GM18951 (cell line): ENCODE measurements at regions not wholly inside any gene's neighbourhood (a gene's known extent, or its start where the extent isn't known, plus 50 kb on each side); places are given as distances from the start of the nearest gene placed in this dataset.
"Not testable (repeated sequence)": the region's sequence is repeated elsewhere in the genome, so short reads cannot be mapped to it uniquely, and the experiment has no call there.

Experiments used
- POLR2A ChIP-seq: IDR thresholded peaks from 4 replicates; pipeline ENCODE4 v1.6.1; 2011; ENCODE audit warnings: mild to moderate bottlenecking; ENCODE audit not compliant: insufficient read length, insufficient read depth; ENCODE audit errors: extremely low read depth
- in situ Hi-C: fragments of 300-500 bp; cut with MboI; formaldehyde crosslinking; loops from one replicate; pipeline ENCODE4 v1.12.0; 2022; ENCODE audit warnings: low sequenced_read_pairs, mixed read lengths, inconsistent platforms; ENCODE audit not compliant: unreplicated experiment

DNA sequence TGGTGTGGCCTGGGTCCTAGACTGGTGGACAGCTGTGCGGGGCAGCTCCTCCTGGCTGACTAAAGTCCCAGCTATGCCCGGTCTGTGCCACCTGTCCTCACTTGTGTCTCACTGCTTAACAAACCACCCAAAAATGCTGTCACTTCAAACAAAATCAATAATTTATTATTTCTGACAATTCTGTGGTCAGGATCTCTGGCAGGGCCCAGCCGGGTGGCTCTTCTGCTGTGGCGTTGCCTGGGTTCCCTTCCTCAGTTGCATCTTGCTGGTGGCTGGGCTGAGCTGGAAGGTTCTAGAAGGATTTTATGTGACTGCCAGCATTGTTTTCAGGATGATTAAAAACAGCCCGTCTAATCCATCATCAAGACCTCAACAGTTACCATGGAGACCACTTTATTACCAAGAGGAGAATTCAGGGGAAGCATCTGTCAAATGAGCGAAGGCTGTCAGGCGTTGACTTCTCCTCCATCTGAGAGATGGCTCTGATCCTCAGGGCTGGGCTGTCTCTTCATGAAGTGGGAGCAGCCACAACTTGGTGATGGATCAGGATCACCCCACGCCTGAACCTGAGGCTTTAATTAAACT, 280.6 kb upstream of the SFSWAP start:
- in situ Hi-C loops = no loop called here
- TF ChIP-seq POLR2A = no peak

DNA sequence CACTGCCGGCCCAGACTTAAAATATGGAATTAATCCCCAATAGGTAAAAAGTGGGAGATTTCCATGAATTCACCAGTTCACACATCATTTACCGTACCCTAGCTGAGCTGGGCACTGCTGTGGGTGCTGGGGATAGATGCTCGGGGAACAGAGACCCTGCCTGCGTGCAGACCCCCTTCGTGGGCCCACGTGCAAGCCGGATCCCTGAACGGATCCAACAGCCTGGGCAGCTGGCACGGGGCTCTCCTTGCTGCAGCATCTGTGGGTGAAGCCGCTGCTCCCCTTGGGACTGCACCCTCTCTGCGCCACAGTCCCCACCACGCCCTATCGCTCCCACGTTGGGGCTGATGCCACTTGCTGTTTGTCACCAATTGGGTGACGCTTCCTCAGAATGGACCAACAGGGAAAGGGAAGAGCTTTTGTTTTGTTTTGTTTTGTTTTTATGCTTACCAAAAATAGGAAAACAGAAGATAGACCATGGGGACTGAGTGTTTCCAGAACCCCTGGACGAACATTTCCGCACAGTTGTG, 279.7 kb upstream of the SFSWAP start:
- in situ Hi-C loops = not testable (repeated sequence)

DNA sequence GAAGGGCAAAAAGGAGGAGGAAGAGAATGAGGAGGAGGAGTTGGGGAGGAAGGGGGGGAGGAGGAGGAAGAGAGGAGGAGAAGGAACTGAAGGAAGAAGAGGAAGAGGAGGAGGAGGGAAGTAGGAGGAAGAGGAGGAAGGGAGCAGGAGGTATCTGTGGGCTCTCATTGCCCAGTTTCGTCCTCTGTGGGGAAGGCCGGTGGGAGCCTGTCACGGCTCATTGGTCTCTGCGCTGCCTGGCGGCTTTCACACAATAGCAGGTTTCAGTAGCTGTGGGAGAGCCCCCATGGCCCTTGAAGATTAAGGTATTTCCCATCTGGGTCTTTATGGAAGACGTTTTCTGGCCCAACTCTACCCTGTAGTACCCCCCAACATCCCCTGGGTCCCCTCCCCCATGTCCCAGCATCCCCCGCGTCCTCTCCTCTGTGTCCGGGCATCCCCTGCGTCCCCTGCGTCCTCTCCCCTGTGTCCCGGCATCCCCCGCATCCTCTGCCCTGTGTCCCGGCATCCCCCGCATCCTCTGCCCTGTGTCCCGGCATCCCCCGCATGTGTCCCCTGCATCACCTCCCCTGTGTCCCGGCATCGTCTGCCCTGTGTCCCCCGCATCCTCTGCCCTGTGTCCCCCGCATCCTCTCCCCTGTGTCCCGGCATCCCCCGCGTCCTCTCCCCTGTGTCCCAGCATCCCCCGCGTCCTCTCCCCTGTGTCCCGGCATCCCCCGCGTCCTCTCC, 278.2 kb upstream of the SFSWAP start:
- in situ Hi-C loops = no loop called here
- no peak for TF ChIP-seq POLR2A

DNA sequence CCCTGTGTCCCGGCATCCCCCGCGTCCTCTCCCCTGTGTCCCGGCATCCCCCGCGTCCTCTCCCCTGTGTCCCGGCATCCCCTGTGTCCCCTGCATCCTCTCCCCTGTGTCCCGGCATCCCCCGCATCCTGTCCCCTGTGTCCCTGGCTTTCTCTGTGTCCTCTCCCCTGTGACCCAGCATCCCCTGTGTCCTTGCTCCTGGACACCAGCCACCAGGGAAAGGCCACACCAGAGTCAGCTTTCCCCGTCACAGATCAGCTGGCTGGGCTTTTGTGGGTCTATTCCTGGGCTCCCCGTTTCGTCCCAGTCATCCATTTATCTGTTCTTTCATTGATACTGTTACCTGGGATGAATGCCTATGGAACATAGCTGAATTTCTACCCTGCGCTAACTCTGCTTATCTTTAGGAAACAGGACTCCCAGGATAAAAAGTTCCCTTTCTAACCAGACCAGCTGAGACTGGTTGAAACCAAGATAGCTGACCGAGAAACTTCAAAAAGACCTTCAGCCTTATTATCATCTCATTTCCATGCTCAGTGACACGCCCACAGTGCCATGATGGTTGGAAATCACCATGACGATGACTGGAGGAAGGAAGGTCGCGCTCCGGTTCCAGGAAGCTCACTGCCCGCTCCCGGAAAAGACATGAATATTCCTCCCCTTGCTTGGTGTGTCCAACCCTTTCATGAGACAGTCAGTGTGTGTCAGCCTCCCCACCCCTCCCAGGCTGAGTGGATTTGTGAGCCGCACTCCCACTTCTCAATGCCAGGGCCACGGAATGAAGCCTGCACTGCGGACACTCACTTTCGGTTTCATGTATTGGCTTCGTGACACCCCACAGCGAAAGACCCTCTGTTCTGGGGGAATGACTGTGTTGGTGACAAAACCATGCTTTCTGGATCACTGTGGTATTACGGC, 276.4 kb upstream of the SFSWAP start:
- TF ChIP-seq POLR2A = no peak
- in situ Hi-C loops = no loop called here

DNA sequence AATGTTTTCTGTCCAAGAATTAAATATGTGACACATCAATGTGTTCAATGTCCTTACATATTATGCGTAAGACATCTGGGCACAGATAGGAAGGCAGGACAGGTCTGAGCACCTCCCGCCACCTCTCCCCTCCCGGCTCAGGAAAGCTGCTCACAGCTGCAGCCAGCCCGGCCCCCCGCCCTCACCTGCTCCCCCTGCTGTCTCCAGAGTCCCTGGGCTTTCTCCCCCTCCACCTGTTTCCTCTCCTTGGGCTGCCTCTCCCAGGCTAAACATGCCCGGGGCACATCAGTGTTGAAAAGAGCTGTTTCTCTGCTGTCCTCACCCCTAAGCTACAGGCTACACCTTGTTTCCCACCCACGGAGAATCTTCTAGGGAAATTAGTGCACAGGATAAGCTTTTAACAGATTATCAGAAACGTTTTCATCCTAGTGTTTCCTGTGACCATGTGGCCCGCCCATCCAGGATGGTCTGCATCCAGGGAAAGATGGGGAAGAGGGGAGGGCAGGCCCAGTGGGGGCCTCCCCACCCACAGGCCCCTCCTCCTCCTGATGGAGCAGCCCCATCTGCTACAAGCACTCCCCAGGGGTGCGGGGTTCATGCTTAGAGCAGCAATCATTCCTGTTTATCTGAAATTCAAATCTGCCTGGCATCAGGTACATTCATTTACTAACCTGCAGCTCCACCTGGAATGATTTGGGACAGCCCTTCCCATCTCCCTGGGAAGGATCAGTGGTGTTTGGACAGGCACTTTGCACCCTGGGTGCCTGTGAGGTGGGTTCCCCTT, 273.8 kb upstream of the SFSWAP start:
- in situ Hi-C loops = no loop called here
- TF ChIP-seq POLR2A = no peak

DNA sequence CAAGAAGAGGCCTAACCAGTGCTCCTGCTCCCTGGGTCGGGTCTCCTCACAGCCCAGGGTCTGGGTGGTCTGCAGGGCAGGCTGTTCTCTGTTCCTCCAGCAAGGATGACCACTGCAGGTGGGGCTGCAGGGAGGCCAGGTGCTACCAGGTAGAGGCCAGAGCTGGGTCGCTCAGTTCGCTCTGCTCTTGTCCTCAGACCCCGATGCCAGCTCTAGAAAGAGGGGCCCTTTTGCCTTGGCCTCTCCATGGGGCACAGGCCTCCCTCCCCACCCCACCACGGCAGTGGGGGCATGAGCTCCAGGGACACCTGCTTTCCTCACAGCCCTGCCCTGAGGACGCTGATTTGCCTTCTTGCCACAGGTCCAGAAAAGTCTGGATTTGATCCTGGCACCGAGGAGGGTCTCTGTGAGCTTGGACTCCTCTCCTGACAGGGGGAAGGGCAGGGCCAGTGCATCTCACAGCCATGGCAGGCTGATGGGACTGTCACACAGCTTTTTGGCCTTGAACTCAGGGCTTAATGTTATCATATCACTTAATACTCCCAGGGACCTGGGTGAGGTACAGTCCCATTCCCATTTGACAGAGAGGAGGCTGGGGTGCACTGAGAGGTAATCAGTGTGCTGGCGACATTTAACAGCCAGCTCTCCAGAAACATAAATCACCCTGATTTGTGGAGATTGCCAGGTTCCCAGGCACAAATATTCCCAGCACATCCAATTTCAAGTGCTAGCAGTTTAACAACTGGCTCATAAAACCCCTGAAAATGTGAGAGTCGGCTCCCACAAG, 273.0 kb upstream of the SFSWAP start:
- no peak for TF ChIP-seq POLR2A
- in situ Hi-C loops = no loop called here

DNA sequence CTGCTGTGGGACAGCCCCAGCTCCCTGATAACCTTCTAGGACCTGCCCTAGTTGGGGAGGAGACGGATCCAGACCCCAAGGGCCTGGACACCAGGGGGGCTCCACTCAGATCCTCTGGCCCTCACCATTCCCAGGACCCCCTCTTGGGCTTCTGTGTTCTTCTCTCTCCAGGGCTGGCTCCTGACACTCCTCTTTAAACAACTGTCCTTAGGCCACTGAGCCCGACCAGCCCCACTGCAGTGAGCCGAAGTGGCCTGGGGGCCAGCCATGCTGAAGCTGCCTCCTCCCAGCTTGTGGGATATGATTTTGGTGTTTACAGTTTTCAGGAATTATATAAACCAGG, 272.4 kb upstream of the SFSWAP start:
- in situ Hi-C loops = not testable (repeated sequence)

DNA sequence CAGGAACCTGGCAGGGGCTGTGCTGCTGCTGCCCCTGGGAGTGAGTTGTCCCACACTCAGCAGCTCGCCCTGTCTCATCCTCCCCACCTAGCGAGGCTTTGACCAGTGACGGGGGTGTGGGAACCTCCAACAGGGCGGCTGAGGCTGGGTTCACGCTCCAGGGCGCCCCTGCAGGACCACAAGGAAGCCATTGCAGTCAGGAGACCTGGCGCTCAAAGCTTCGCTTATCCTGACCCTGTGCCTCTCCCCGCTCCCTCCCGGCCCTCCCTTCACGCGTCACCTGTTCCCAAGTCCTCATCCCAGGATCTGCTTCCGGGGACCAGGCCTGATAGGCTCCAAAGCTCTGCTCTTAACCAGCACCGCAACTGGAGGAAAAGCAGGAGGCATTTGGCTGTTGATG, 272.0 kb upstream of the SFSWAP start:
- TF ChIP-seq POLR2A = no peak
- in situ Hi-C loops = no loop called here

DNA sequence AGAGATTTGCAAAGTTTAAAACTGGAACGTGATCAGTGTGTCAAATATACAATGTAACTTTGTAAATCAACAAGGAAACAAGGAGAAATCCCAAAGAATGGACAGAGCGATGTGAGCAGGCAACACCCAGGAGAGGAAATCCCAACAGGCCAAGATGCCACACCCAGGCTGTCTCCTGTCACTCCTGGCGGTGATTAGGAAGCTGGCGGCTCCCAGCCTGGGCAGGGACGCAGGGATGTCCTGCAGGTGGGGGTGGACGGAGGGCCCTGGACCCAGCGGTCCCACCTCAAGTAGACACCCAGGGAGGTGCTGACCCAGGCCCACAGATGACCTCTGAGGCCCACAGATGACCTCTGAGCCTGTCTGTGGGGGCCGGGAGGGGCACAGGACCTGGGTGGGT, 271.1 kb upstream of the SFSWAP start:
- in situ Hi-C loops = not testable (repeated sequence)

DNA sequence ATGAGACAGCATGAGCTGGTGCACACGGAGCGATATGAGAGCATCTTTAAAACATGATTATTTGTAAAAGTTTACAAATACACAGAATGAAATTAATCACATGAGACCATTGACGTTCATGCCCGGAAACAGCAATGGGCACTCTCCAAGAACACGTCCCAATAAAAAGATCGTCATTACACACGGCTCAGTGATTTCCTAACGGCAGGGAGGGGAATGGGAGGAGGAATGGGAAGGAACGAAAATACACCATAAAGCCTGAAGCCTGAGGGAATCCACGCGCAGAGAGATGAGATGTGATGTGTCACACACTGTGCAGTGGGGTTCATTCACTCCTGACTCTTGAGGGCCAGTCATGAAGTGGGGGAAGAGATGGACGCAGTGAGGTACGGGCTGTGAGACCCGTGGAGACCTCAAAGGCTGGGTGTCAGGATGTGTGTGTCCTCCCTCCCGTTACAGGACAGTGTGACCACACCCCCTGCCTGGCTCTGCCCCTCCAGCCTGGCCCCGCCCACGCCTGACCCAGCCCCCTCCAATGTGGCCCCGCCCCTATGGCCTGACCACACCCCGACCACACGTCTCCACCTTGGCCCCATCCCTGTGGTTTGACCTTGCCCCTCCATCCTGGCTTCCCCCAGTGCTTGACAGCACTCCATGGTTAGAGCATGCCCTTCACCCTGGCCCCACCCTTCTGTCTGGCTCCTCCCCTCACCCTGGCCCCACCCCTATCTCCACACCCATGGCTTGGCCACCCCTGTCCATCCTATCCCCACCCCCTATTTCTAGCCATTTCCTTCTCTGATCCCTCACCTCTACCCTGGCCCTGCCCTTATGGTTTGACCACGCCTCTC, 270.5 kb upstream of the SFSWAP start:
- in situ Hi-C loops = not testable (repeated sequence)

DNA sequence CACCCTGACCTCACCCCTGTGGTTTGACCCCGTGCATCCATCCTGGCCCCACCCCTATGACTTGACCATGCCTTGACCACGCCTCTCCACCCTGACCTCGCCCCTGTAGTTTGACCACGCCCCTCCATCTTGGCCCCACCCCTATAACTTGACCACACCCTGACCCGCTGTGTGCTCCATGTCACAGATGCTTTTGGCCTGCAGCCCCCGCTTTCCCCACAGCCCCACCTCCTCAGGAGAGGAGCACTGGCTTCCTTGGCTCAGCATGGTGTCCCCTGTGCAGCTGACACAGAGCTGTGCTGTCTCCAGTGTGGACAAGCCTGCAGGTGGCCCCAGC, 269.9 kb upstream of the SFSWAP start:
- in situ Hi-C loops = no loop called here
- no peak for TF ChIP-seq POLR2A

DNA sequence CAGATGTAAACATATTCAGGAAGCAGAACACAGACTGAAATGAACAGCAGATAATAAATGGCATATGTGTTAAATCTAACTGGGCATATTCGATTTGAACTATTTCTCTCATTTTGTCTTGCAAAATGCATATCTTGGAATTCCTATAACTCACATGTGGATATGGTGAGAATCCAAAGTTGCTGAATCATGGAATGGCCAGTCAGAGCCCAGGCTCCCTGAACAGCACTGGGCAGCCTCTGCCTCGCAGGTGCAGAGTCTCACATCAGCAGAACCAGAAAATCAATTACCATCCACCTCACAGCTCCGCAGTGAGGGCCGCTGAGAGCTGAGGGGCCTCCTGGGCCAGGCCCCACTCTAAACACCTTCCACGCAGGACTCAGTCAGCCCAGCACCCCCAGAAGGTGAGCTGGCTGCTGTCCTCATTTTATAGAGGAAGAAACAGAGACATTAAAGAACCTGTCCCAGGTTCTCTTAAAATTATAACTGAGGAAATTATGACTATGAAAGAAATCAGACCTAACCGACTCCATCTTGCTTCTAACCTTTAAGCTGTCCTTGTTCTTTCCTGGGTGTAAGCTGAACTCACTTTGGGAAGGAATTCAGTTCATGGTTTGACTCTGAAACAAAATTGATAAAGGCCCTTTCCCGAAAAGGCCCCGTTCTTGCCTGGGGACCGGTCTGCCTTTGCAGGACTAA, 269.1 kb upstream of the SFSWAP start:
- in situ Hi-C loops = no loop called here
- no peak for TF ChIP-seq POLR2A
